ENCODE measurements at regions not wholly inside any gene's neighbourhood (a gene's known extent, or its start where the extent isn't known, plus 50 kb on each side); places are given as distances from the start of the nearest gene placed in this dataset.

DNA sequence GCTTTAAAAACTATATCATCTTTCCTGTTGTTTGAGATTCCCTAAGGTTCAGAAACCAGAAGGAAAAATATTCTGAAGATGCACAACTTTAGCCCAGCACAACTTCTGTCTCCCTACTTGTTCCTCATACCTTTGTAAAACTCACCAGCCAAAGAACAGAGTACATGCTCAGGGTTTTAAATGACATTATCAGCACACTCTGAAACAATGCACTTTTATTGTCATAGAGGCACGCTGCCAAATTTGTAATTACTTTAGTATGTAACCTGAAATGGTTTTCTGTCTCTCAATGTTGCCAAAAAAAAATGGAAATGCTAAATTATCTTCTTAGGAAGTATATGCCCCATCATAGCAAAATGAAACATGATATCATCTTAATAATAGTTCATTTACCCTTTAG, 383.6 kb upstream of the CDH6 start:
- TF ChIP-seq, protein P1, sequence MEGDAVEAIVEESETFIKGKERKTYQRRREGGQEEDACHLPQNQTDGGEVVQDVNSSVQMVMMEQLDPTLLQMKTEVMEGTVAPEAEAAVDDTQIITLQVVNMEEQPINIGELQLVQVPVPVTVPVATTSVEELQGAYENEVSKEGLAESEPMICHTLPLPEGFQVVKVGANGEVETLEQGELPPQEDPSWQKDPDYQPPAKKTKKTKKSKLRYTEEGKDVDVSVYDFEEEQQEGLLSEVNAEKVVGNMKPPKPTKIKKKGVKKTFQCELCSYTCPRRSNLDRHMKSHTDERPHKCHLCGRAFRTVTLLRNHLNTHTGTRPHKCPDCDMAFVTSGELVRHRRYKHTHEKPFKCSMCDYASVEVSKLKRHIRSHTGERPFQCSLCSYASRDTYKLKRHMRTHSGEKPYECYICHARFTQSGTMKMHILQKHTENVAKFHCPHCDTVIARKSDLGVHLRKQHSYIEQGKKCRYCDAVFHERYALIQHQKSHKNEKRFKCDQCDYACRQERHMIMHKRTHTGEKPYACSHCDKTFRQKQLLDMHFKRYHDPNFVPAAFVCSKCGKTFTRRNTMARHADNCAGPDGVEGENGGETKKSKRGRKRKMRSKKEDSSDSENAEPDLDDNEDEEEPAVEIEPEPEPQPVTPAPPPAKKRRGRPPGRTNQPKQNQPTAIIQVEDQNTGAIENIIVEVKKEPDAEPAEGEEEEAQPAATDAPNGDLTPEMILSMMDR (IDR thresholded peaks at IDR 0.05), result no peak
- no peak for TF ChIP-seq EP300 (IDR thresholded peaks at IDR 0.05)
- no peak for TF ChIP-seq POLR2A (IDR thresholded peaks at IDR 0.05; ENCODE audit: low read depth)
